HG02610 (cell line): ENCODE measurements at regions not wholly inside any gene's neighbourhood (a gene's known extent, or its start where the extent isn't known, plus 50 kb on each side); places are given as distances from the start of the nearest gene placed in this dataset.
"Not testable (repeated sequence)": the region's sequence is repeated elsewhere in the genome, so short reads cannot be mapped to it uniquely, and the experiment has no call there.

Experiments used
- ATAC-seq: cut with Tn5 transposase; IDR thresholded peaks from one replicate; pipeline ENCODE4 v1.9.1; 2021; ENCODE audit warnings: mild to moderate bottlenecking, moderate library complexity; ENCODE audit not compliant: unreplicated experiment

DNA sequence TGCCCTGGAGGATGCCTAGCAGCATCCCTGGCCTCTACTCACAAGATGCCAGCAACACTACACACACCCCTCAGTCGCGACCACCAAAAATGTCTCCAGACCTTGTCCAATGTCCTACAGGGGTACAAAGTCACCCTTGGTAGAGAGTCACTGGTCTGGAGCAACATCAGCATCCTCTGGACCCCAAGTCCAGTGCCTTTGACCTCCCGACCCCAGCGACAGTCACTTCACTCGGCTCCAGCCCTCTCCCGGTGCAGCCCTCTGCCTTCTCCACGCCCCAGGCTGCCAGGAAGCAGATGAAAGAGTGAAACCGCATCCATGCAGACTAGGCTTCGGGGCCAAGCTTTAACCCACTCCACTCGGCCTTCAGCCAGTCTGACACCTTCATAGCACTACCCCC, 92.0 kb upstream of the SRSF6 start:
- no peak for ATAC-seq

DNA sequence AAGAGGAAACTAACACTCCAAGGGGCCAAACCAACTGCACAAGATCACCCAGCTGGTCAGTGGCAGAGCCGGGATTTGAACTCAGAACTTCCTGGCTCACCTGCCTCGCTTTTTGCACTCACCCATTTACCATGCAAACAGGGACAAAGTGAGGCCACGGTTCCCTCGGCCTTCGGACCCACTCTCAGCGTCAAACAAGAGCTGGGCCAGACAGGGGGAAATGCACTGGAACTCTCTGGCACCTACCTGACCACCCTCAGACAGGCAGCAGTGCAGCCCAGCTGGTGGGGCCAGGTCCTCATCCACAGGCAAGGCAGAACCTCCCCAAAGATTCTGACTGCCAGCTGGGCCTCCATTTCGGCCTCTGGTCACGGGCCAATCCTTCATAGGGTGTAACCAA, 93.7 kb upstream of the SRSF6 start:
- no peak for ATAC-seq

DNA sequence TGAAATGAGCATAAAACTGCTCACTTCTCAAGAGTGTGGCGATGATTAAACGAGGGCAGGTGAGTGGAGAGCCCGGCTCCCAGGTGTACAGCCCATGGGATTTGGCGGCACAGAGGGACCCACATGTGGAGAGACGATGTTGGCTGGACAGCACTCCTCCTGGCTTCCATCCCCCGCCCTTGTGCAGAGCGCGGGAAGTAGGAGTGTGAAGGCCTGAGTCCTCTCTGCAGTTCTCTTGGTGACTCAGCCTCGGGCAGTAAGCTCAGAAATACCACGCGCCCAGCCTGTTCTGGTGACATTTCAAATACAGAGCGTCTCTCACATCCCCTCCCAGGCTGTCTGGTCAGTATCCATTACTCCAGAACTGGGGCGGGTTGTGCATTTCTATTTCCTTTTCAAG, 94.2 kb upstream of the SRSF6 start:
- no peak for ATAC-seq

GRCh38 chr20:43361526-43361925, 96.2 kb upstream of the SRSF6 start:
- no peak for ATAC-seq

DNA sequence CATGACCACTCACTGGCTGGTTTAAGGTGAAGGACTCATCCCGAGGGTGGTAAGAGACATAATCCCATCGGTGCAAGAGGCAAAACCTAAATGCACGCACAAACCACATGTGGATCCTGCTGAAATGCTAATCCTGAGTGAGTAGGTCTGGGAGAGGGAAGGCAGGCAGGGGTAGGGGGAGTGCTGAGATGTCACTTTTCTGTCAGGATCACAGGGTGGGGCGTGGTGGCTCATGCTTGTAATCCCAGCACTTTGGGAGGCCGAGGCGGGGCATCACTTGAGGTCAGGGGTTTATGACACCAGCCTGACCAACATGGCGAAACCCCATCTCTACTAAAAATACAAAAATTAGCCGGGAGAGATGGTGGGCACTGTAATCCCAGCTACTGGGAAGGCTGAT, 97.7 kb upstream of the SRSF6 start:
- ATAC-seq, result no peak

DNA sequence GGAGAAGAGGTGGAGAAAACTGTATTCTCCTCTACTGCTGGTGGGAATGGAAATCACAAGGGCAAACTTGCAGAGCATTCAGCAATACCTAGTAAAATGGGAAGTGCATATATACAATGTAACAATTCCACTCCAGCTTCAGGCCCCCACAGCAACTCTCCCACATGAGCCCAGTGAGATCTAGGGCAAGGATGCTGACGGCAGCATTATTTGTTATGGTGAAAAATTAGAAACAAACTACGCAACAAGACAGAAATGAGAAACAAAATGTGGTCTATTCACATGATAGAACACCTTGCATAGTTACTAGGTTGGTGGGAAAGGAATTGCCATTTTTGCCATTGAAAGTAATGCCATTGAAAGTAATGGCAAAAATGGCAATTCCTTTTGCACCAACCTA, 98.9 kb upstream of the SRSF6 start:
- no peak for ATAC-seq

DNA sequence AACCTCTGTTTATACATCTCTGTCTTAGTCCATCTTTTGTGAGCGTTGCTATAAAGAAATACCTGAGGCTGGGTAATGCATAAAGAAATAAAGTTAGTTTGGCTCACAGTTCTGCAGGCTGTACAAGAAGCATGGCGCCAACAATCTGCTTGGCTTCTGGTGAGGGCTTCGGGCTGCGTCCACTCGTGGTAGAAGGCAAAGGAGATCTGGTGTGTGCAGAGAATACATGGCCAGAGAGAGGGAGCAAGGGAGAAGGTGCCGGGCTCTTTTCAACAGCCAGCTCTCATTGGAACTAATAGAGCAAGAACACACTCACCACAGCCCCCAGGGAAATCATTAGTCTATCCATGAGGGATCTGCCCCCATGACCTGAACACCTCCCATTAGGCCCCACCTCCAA, 100.3 kb upstream of the SRSF6 start:
- no peak for ATAC-seq

GRCh38 chr20:43355610-43356009, 102.1 kb upstream of the SRSF6 start:
- no peak for ATAC-seq

GRCh38 chr20:43352996-43353395, 104.7 kb upstream of the SRSF6 start:
- ATAC-seq, result no peak

- not testable (repeated sequence) for ATAC-seq
Observed at GRCh38 chr20:43350694-43351093, 107.0 kb upstream of the SRSF6 start.

GRCh38 chr20:43349841-43350240, 107.9 kb upstream of the SRSF6 start:
- no peak for ATAC-seq

- not testable (repeated sequence) for ATAC-seq
Observed at GRCh38 chr20:43347839-43348238, 109.9 kb upstream of the SRSF6 start.

DNA sequence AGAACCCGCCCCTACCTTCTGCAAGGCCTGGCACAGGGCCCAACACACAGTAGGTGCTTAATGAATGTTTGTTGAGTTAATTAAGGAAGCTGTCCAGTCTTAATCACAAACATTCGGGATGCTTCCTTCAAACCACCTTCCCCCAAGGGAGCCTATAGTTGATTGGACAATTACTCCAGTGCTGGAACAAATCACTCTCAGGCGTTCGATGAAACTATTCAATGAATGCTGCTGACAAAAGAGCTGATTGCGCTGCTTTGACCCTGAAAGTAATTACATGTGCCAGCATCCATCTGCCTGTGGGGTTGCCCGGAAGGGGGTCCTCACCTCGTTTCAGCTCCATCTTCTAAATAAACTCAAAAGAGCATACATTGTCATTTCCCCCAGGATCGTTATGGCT, 112.0 kb upstream of the SRSF6 start:
- no peak for ATAC-seq

DNA sequence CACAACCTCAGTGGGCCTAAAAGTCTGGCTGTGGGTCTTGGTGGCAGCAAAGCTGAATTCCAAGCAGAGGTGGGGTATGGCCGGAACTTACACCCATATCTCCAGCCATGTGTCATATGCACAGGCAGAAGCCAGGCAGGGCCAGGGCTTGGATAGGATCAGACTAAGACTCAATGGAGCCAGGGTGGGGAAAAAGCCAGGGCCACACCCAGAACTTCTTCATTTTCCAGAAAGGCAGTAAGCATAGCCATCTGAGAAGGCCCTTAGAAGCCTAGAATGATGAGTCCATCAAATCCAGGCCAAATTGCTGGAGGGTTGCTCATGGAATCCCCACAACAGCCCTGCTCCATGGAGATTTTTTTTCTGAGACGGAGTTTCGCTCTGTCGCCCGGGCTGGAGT, 116.2 kb upstream of the SRSF6 start:
- no peak for ATAC-seq

DNA sequence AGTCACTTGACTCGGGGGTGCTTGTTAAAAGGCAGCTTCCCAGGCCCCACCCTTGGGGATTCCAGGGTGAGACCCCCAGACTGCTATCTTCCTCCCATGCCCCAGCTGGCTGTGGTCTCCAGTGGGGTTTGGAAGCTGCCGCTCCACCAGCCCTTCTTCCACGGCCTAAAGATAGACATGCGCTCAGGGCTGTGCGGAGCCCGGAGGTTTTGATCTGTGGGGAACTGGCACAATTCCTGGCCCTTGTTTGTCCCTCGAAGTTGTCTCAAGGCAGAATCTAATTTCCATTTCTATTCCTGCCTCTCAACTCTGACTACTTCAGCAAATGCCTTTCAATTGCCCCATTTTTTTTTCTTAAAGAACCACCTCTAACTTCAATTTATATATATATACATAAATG, 120.7 kb upstream of the SRSF6 start:
- ATAC-seq, result no peak

- ATAC-seq, result no peak
Observed at GRCh38 chr20:43334080-43334479, 123.6 kb upstream of the SRSF6 start.

- ATAC-seq, result no peak
Observed at GRCh38 chr20:43331906-43332305, 125.8 kb upstream of the SRSF6 start.

DNA sequence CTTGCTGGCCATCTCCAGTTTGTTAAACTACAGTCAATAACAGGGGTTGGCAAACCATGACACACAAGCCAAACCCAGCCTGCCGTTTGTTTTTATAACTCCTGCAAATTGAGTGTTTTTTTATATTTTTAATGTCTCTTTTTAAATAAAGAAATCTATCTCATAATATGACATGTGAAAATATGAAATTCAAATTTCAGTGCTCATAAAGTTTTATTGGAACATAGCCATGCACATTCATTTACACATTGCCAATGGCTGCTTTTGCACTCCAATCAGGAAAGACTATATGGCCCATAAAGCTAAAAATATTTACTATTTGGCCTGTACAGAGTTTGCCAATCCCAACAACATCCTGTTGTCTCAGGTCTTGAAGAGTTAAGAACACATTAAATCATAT, 129.0 kb upstream of the SRSF6 start:
- no peak for ATAC-seq

GRCh38 chr20:43327234-43327633, 130.5 kb upstream of the SRSF6 start:
- ATAC-seq, result not testable (repeated sequence)

- no peak for ATAC-seq
Observed at GRCh38 chr20:43325926-43326325, 131.8 kb upstream of the SRSF6 start.

- ATAC-seq, result no peak
Observed at GRCh38 chr20:43323592-43323991, 133.9 kb upstream of the PTPRT start.

DNA sequence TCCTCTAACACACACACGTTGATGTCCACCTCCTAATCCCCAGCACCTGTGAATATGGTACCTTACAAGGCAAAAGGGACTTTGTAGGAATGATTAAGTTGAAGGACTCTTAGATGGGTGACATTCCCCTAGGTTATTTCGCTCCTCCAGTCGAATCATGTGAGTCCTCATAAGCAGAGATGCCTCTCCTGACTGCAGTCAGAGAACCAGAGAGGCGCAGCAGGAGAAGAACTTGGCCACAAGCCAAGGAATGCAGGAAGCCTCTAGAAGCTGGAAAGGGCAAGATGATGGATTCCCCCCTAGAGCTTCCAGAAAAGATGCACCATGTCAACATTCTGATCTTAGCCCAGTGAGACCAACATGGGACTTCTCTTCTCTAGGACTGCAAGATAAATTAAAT, 133.1 kb upstream of the PTPRT start:
- ATAC-seq, result no peak

DNA sequence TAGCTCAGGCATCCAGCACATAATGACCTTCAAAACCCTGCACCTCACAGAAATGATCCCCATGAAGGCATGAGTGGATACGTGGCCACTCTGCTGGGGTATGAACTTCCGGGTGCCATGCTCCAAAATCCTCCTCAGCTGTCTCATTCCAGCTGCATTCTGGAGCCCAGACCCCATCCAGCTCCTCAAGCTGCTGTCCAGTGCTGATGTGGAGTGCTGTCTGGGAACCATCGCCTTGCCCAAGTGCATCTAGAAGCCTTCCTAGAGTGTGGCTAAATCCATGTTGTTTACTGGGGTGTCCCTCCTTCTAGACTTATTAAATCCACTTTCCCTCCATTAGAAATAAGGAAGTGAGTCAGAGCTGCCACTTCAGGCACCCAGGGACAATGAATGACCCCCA, 130.8 kb upstream of the PTPRT start:
- no peak for ATAC-seq

DNA sequence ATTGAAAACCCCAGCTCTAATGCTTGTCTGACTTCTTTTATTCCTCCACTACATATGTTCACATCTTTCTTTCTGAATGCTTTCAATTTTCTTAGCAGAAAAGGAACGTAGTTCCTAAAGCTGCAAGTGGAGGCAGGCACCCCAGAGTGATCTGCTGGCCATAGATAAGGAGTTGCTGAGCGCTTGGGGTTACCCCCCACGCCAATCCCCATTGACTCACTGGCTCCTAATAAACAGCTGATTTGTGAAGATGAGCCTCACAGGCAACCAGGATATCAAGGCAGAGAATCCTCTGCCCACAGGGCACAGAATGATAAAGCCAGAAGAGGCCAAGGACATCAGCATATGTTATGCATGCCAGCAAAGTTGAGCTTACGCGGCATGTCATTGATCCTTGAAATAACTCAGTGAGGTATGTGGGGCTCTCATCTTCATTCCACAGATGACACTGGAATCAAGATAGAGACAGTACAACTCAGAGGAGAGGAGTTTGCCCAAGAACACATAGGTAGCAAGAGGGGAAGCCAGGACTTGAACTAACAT, 129.1 kb upstream of the PTPRT start:
- no peak for ATAC-seq
